GM21360 (cell line): ENCODE measurements at regions not wholly inside any gene's neighbourhood (a gene's known extent, or its start where the extent isn't known, plus 50 kb on each side); places are given as distances from the start of the nearest gene placed in this dataset.
"Not testable (repeated sequence)": the region's sequence is repeated elsewhere in the genome, so short reads cannot be mapped to it uniquely, and the experiment has no call there.

Source experiments
- ATAC-seq: cut with Tn5 transposase; IDR thresholded peaks from one replicate; pipeline ENCODE4 v1.9.1; 2021; ENCODE audit warnings: mild to moderate bottlenecking, moderate library complexity; ENCODE audit not compliant: unreplicated experiment

- ATAC-seq, result no peak
Observed at GRCh38 chr13:50611117-50611781, 232.2 kb downstream of the DLEU7 start.

- ATAC-seq, result no peak
Observed at GRCh38 chr13:50612717-50613116, 230.8 kb downstream of the DLEU7 start.

- no peak for ATAC-seq
Observed at GRCh38 chr13:50613356-50613831, 230.1 kb downstream of the DLEU7 start.

GRCh38 chr13:50615234-50615633 is 228.3 kb downstream of the DLEU7 start:
- ATAC-seq, result no peak

- ATAC-seq, result no peak
Observed at GRCh38 chr13:50616101-50616500, 227.4 kb downstream of the DLEU7 start.

GRCh38 chr13:50617134-50617721 is 226.3 kb downstream of the DLEU7 start:
- ATAC-seq, result no peak

GRCh38 chr13:50618206-50618605 is 225.3 kb downstream of the DLEU7 start:
- no peak for ATAC-seq

GRCh38 chr13:50626101-50626547 is 217.4 kb downstream of the DLEU7 start:
- no peak for ATAC-seq

GRCh38 chr13:50627111-50627510 is 216.4 kb downstream of the DLEU7 start:
- ATAC-seq, result no peak

- not testable (repeated sequence) for ATAC-seq
Observed at GRCh38 chr13:50628512-50628911, 215.0 kb downstream of the DLEU7 start.

GRCh38 chr13:50629497-50629896 is 214.0 kb downstream of the DLEU7 start:
- no peak for ATAC-seq

GRCh38 chr13:50629966-50630365 is 213.5 kb downstream of the DLEU7 start:
- no peak for ATAC-seq

GRCh38 chr13:50631041-50631440 is 212.5 kb downstream of the DLEU7 start:
- no peak for ATAC-seq

GRCh38 chr13:50634339-50634738 is 209.2 kb downstream of the DLEU7 start:
- ATAC-seq, result no peak

- ATAC-seq, result peak; percentile 78
Observed at GRCh38 chr13:50635504-50635903, 208.0 kb downstream of the DLEU7 start.

GRCh38 chr13:50636007-50636704 is 207.3 kb downstream of the DLEU7 start:
- peak; percentile 80 for ATAC-seq

GRCh38 chr13:50643060-50643459 is 200.4 kb downstream of the DLEU7 start:
- no peak for ATAC-seq

- no peak for ATAC-seq
Observed at GRCh38 chr13:50644081-50644871, 199.2 kb downstream of the DLEU7 start.

- ATAC-seq, result no peak
Observed at GRCh38 chr13:50645092-50645491, 198.4 kb downstream of the DLEU7 start.

GRCh38 chr13:50646070-50646469 is 197.4 kb downstream of the DLEU7 start:
- ATAC-seq, result no peak

GRCh38 chr13:50649211-50649610 is 194.3 kb downstream of the DLEU7 start:
- no peak for ATAC-seq
